Kidney capillary endothelial cell (primary cell): ENCODE measurements at regions not wholly inside any gene's neighbourhood (a gene's known extent, or its start where the extent isn't known, plus 50 kb on each side); places are given as distances from the start of the nearest gene placed in this dataset.
"Not testable (repeated sequence)": the region's sequence is repeated elsewhere in the genome, so short reads cannot be mapped to it uniquely, and the experiment has no call there.

ENCODE experiments used
- DNase-seq: peaks from one replicate; pipeline ENCODE4 v3.0.0-alpha.2; 2018; ENCODE audit warnings: low spot score

- no peak for DNase-seq
Observed at GRCh38 chr6:92274588-92274987, 1144.8 kb downstream of the EPHA7 start.

GRCh38 chr6:92273694-92274093, 1145.7 kb downstream of the EPHA7 start:
- no peak for DNase-seq

GRCh38 chr6:92271091-92271490, 1148.3 kb downstream of the EPHA7 start:
- no peak for DNase-seq

- no peak for DNase-seq
Observed at GRCh38 chr6:92270365-92270764, 1149.0 kb downstream of the EPHA7 start.

DNA sequence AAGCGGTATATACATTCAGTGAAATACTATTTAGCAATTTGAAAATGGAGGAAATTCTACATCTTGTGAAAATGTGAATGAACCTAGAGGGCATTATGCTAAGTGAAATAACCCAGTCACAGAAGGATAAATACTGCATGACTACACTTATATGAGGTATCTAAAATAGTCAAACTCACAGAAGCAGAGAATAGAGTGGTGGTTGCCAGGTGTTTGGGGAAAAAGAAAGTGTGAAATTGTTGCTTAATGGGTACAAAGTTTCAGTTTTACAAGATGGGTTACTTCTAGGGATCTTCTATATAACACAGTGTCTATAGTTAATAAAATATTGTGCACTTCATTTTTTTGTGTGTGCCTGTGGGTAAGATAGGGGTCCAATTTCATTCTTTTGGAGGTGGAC, 1152.0 kb downstream of the EPHA7 start:
- no peak for DNase-seq

DNA sequence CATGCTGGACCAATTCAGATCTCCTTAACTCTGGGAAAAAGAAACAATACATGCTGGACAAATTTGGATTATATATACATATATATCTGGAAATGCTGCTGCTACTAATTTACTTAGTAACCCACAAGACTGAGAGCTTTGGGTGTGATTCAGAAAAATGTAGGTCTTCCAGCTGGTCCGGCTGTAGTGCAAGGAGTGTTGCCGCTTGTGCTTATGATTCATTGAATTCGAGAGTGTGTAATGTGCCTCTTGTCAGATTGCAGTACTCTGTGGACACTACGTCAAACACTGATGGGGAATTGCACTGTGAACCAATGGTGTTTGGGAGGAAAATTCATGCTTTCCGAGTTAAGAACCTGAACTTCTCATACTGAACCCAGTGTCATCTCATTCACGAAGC, 1155.5 kb downstream of the EPHA7 start:
- DNase-seq, result no peak

GRCh38 chr6:92259171-92259570, 1160.2 kb downstream of the EPHA7 start:
- no peak for DNase-seq

- DNase-seq, result no peak
Observed at GRCh38 chr6:92243315-92243714, 1176.0 kb downstream of the EPHA7 start.

DNA sequence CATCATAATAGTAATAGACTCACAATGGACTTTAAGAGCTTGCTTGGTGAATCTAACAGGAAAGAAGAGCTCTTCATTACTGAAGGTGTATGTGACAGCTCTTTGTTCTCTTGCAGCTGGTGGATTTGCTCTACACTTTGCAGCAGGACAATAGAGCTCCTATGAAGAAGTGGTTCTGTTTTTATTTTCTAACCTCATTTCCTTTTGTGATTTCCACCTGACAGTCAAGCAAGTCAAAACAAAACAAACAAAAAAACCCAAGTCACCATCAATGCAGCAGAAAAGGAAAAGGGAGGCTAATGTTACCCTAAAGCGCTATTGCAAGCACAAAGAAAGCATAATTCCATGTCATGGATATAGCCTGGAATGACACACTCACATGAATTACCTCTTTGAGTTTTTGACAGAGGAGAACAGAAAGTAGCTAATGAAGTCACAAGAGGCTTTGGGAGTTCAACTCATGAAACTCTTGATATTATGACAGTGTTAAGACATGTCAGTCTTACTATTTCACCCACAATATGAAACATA, 1188.1 kb downstream of the EPHA7 start:
- no peak for DNase-seq

DNA sequence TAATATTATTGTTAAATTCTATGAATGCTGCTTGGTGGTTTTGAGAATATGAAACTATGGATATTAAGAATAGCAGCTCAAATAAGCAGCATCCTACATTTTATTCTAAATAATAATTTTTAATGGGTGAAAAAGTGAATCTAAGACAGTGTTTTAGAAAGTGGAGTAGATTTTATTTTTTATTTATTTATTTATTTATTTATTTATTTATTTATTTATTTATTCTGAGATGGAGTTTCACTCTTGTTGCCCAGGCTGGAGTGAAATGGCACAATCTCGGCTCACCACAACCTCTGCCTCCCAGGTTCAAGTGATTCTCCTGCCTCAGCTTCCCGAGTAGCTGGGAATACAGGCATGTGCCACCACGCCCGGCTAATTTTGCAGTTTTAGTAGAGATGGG, 1199.4 kb downstream of the EPHA7 start:
- DNase-seq, result not testable (repeated sequence)

GRCh38 chr6:92216717-92217116, 1202.6 kb downstream of the EPHA7 start:
- no peak for DNase-seq

DNA sequence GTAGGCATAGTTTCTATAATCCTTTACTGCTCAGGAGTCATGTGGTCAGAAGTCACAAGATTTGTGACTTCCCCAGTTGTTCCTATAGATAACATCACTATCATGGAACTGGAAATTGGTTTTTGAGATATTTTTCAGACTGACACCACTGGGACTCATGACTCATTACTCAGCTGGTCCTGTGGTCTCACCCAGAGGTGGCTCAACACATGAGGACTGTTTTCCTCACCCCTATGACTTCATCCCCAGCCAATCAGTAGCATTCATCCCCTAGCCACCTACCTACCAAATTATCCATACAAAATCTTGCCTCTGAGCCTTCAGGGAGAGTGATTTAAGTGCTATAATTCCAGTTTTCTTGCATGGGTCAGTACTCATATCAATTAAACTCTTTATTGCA, 1217.7 kb downstream of the EPHA7 start:
- DNase-seq, result no peak

DNA sequence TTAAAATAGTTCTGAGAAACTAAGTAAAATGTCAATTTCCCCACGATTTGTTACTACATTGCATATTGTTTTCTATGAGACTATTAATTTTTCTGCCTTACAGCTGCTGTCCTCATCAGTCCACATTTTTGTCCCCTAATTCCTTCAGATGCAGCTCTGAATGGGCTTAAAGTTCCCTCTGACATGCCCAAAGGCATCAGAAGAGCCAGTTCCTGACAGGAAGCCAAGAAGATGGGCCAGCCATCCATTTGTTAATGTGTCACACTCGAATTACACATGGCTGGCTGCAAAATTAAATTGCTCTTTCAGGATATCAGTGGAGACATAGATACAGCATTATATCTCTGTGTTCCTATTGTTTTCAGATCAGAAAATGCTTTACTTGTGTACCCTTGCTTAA, 1223.0 kb downstream of the EPHA7 start:
- no peak for DNase-seq

GRCh38 chr6:92195796-92196195, 1223.6 kb downstream of the EPHA7 start:
- no peak for DNase-seq

DNA sequence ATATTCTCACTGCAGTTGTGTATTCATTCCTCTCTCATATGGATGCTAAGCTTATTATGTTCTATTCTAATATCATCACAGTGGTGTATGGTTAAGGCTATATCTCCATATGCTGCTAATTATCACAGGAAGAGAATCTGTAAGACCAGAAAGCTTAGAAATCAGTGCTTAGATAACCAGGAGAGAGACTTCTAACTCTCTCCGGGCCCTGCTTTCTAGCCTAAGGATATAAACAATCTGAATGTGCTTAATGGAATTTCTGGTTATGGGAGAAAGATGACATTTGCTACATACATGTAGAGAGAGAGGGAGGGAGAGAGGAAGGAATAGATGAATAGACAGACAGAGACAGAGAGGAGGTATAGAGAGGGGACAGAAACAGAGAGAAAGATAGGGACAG, 1231.3 kb downstream of the EPHA7 start:
- DNase-seq, result no peak

GRCh38 chr6:92184933-92185332, 1234.4 kb downstream of the EPHA7 start:
- no peak for DNase-seq

DNA sequence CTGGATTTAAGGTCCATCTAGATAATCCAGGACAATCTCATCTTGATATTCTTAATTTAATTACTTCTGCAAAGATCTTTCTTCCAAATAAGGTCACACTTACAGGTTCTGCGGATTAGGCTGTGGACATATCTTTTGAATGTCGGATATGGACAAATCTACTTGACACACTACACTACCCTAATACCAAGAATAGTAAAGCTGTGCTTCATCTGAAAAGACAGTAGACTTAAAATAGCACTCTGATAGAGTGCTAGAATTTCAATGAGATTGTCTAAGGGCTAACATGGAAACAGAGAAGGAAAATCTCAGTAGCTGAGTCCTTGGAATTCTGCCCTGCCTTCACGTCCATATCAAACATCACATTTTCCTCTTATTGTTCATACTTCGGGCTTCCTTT, 1238.0 kb downstream of the EPHA7 start:
- no peak for DNase-seq

- no peak for DNase-seq
Observed at GRCh38 chr6:92180090-92180489, 1239.3 kb downstream of the EPHA7 start.

DNA sequence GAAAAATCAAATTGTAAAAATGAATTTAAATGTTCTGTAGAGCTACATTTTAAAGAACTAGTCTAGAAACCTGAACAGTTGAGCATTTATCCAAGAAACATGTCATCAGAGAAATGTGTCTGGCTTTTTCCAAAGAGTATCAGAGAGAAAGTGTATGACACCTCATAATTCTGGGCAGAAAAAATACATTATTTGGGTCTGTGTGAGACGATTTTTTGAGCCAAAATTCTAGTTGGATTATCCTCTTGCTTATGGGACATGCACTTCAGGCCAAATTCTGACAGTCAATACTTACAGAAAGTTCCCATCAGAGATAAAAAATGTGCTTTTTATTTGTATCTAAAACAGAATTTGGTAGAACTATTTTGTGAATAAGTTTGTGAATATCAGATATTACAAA, 1242.7 kb downstream of the EPHA7 start:
- DNase-seq, result no peak

DNA sequence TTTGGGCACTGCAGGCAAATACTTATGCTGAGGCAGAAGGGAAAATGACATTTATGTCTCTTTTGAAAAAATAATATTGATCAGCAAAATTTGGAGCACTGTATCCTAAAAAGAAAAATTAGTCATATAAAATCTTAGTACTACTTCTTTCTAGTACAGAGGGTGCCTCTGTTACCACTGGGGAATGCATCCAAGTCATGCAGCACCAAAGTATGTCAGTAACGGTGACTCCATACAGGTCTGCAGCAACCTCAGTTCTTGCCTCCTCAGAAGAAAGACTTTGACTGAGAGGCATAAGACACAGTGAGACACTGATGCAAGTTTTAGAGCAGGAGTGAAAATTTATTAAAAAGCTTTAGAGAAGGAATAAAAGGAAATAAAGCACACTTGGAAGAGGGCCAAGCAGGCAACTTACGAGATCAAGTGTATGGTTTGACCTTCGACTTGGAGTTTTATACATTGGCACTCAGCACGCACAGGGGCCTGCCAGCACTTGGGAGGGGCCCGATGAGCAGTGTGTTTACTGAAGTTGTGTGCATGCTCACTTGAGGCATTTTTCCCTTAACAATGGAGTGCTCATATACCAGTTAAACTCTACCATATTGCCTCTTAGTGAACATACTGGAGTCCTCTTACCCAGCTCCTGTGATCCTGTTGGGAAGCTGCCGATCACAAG, 1244.8 kb downstream of the EPHA7 start:
- no peak for DNase-seq

- DNase-seq, result no peak
Observed at GRCh38 chr6:92169506-92169905, 1249.9 kb downstream of the EPHA7 start.

DNA sequence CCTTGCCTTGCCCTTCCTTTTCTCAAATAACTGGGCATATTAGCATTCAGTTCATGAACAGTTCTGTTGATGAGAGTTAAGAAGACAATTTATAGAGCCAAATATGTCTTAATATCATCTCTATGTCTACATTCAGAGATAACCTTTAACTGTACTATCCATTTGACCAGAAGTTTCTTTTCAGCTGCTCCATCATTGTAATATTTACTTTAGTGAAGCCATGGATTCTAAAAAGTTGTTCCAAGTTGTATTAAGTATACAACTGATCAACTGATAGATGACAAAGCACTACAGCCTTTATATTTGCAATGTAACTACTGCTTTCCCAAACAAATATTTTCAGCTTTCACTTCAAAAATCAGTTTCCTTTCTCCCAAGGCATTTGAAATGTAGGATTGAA, 1252.7 kb downstream of the EPHA7 start:
- no peak for DNase-seq

- DNase-seq, result no peak
Observed at GRCh38 chr6:92161953-92162352, 1257.4 kb downstream of the EPHA7 start.

GRCh38 chr6:92160226-92160625, 1259.1 kb downstream of the EPHA7 start:
- DNase-seq, result no peak
